Activated CD4-positive, alpha-beta T cell treated with anti-CD3 and anti-CD28 coated beads, Interleukin-2, Interleukin-6, amounts not matched to agents 100 ng/mL and 50 ng/mL, durations not matched to agents 16 hours and 8 hours (primary cell): ENCODE measurements at regions not wholly inside any gene's neighbourhood (a gene's known extent, or its start where the extent isn't known, plus 50 kb on each side); places are given as distances from the start of the nearest gene placed in this dataset.
A peak's percentile ranks its signal among the peaks of the same experiment; 100 is the strongest.

Experiments used
- DNase-seq: peaks from one replicate; pipeline ENCODE4 v3.0.0-alpha.2; 2020

GRCh38 chr6:126530775-126531174 lies 190.9 kb downstream of the CENPW start:
- DNase-seq = no peak

- no peak for DNase-seq
Measured at GRCh38 chr6:126531286-126531685, 191.4 kb downstream of the CENPW start.

GRCh38 chr6:126531840-126532239 lies 191.9 kb downstream of the CENPW start:
- DNase-seq = peak; percentile 8

- no peak for DNase-seq
Measured at GRCh38 chr6:126534401-126534800, 194.5 kb downstream of the CENPW start.

- no peak for DNase-seq
Measured at GRCh38 chr6:126535138-126535537, 195.2 kb downstream of the CENPW start.

- no peak for DNase-seq
Measured at GRCh38 chr6:126535595-126535994, 195.7 kb downstream of the CENPW start.

GRCh38 chr6:126537061-126537816 lies 197.3 kb downstream of the CENPW start:
- no peak for DNase-seq

GRCh38 chr6:126539022-126539421 lies 199.1 kb downstream of the CENPW start:
- no peak for DNase-seq

GRCh38 chr6:126540161-126540560 lies 200.2 kb downstream of the CENPW start:
- no peak for DNase-seq

- DNase-seq = no peak
Measured at GRCh38 chr6:126541806-126542491, 202.0 kb downstream of the CENPW start.

- no peak for DNase-seq
Measured at GRCh38 chr6:126546541-126547120, 206.7 kb downstream of the CENPW start.

- DNase-seq = no peak
Measured at GRCh38 chr6:126548300-126548699, 208.4 kb downstream of the CENPW start.

- no peak for DNase-seq
Measured at GRCh38 chr6:126550323-126550722, 210.4 kb downstream of the CENPW start.

GRCh38 chr6:126551832-126552231 lies 211.9 kb downstream of the CENPW start:
- no peak for DNase-seq

GRCh38 chr6:126553854-126554253 lies 213.9 kb downstream of the CENPW start:
- DNase-seq = no peak

- no peak for DNase-seq
Measured at GRCh38 chr6:126570507-126570906, 230.6 kb downstream of the CENPW start.

GRCh38 chr6:126574301-126574700 lies 234.4 kb downstream of the CENPW start:
- DNase-seq = no peak

GRCh38 chr6:126581316-126581715 lies 241.4 kb downstream of the CENPW start:
- DNase-seq = no peak

- DNase-seq = no peak
Measured at GRCh38 chr6:126600258-126600916, 260.5 kb downstream of the CENPW start.

GRCh38 chr6:126603410-126603809 lies 263.5 kb downstream of the CENPW start:
- DNase-seq = no peak

GRCh38 chr6:126605089-126605488 lies 265.2 kb downstream of the CENPW start:
- DNase-seq = no peak

GRCh38 chr6:126607289-126607688 lies 267.4 kb downstream of the CENPW start:
- DNase-seq = no peak

- no peak for DNase-seq
Measured at GRCh38 chr6:126608681-126609080, 268.8 kb downstream of the CENPW start.
